Transverse colon (tissue), 4 donors: ENCODE measurements at regions not wholly inside any gene's neighbourhood (a gene's known extent, or its start where the extent isn't known, plus 50 kb on each side); places are given as distances from the start of the nearest gene placed in this dataset.

Source experiments
- DNase-seq: peaks from one replicate; pipeline ENCODE4 v3.0.0-alpha.2; 2019
- H3K27ac ChIP-seq, 4 donors: fragments of 200-600 bp; sonication (generic); 2 replicates each; pipeline ENCODE4 v1.5.1; 2016 to 2018; ENCODE audit warnings: inconsistent platforms in 4 of 4
- H3K27me3 ChIP-seq: fragments of 200-600 bp; sonication (generic); 2 replicates; pipeline ENCODE4 v1.5.1; 2017; ENCODE audit warnings: inconsistent platforms
- H3K36me3 ChIP-seq, 4 donors: fragments of 200-600 bp; sonication (generic); 2 replicates each; pipeline ENCODE4 v1.5.1; 2017 to 2019; ENCODE audit warnings: inconsistent platforms in 4 of 4
- H3K4me1 ChIP-seq, 4 donors: fragments of 200-600 bp; sonication (generic); 2 replicates each; pipeline ENCODE4 v1.5.1; 2017 to 2020; ENCODE audit warnings: inconsistent platforms in 4 of 4
- H3K4me3 ChIP-seq, 4 donors: fragments of 200-600 bp; sonication (generic); 1 replicate in 1 of 4; 2 replicates in 3 of 4; pipeline versions ENCODE4 v1.5.1 to v1.6.1; 2017 to 2019; ENCODE audit warnings: inconsistent platforms in 4 of 4
- H3K9me3 ChIP-seq, 2 donors: fragments of 200-600 bp; sonication (generic); 2 replicates each; pipeline ENCODE4 v1.5.1; 2017 to 2019; ENCODE audit warnings: inconsistent platforms in 2 of 2
- EP300 ChIP-seq: sonication (generic); formaldehyde crosslinking; IDR thresholded peaks from one replicate; pipeline ENCODE4 v1.6.1; 2017; ENCODE audit warnings: antibody characterized with exemption, low read depth
- POLR2A ChIP-seq: fragments of 450-650 bp; IDR thresholded peaks from one replicate; pipeline ENCODE4 v1.6.1; 2016; ENCODE audit warnings: antibody characterized with exemption, mild to moderate bottlenecking, moderate library complexity
- POLR2AphosphoS5 ChIP-seq, 3 donors: sonication (generic); formaldehyde crosslinking; IDR thresholded peaks; one replicate each; pipeline ENCODE4 v1.6.1; 2016; ENCODE audit warnings: antibody characterized with exemption in 3 of 3
- WGBS, 2 donors: methylation state at CpG; one replicate each; pipeline ENCODE4 v1.1.5; 2018; ENCODE audit warnings: low coverage in 1 of 2; 5-methylcytosine and 5-hydroxymethylcytosine counted together
- in situ Hi-C, 4 donors: fragments of 200-750 bp; cut with MboI; loops; one replicate each; pipeline versions ENCODE4 v1.15.0 to v1.15.1; 2017; ENCODE audit warnings: low sequenced_read_pairs in 3 of 4, low pct_ligation_motif_present in 1 of 4, low pct_unique_long_range_greater_than_20kb in 1 of 4
- intact Hi-C: fragments of 100-400 bp; cut with DNase I; formaldehyde crosslinking; loops from one replicate; pipeline ENCODE4 v1.15.1; 2023; ENCODE audit warnings: low total_unique reads
- TF ChIP-seq, protein P1 (sequence below), 5 experiments: fragments of 200-600 bp in 3 of 5; fragments of 450-650 bp in 2 of 5; sonication (generic) in 3 of 5; IDR thresholded peaks; 1 replicate in 2 of 5; 2 replicates in 3 of 5; pipeline ENCODE4 v1.5.1; 2016 to 2017; ENCODE audit warnings: antibody characterized with exemption in 5 of 5, inconsistent platforms in 3 of 5, mild to moderate bottlenecking in 2 of 5, moderate library complexity in 1 of 5

DNA sequence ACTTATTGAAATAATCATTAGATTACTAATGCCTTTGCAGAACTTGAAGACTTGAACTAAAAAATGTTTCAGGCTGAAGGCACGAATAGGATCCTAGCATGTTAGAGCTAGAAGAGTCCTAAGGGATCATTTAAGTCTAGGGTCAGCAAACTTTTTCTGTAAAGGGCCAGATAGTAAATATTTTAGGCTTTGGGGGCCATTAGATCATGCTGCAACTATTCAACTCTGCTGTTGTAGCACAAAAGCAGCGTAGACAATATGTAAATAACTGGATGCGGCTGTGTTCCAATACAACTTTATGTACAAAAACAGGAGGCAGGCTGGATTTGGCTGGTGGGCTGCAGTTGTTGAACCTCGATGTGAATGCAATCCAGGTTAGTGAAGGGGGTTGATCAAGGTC is 221.7 kb downstream of the ATP23 start:
- H3K9me3 ChIP-seq = no peaks in the 10 kb centered on the region
- TF ChIP-seq, protein P1, sequence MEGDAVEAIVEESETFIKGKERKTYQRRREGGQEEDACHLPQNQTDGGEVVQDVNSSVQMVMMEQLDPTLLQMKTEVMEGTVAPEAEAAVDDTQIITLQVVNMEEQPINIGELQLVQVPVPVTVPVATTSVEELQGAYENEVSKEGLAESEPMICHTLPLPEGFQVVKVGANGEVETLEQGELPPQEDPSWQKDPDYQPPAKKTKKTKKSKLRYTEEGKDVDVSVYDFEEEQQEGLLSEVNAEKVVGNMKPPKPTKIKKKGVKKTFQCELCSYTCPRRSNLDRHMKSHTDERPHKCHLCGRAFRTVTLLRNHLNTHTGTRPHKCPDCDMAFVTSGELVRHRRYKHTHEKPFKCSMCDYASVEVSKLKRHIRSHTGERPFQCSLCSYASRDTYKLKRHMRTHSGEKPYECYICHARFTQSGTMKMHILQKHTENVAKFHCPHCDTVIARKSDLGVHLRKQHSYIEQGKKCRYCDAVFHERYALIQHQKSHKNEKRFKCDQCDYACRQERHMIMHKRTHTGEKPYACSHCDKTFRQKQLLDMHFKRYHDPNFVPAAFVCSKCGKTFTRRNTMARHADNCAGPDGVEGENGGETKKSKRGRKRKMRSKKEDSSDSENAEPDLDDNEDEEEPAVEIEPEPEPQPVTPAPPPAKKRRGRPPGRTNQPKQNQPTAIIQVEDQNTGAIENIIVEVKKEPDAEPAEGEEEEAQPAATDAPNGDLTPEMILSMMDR (IDR thresholded peaks at IDR 0.05) = no peak
- no peaks in the 10 kb centered on the region for H3K36me3 ChIP-seq
- no peak overlapping the region for H3K4me3 ChIP-seq
- WGBS, 2 donors = 77 to 88% methylated on average over 2 to 4 of the region's 4 CpGs
- H3K27ac ChIP-seq = no peak overlapping the region
- DNase-seq = no peak
- in situ Hi-C loops (no loop called here), intact Hi-C loops (no loop called here)
- H3K27me3 ChIP-seq = no peaks in the 10 kb centered on the region
- H3K4me1 ChIP-seq = no peaks in the 10 kb centered on the region

- H3K27me3 ChIP-seq = no peaks in the 10 kb centered on the region
- in situ Hi-C loops = no loop called here
- no peak overlapping the region for H3K4me3 ChIP-seq
- no peak for DNase-seq
- TF ChIP-seq POLR2AphosphoS5 (IDR thresholded peaks at IDR 0.05) (no peak), POLR2A (no peak), EP300 (no peak)
- TF ChIP-seq, protein P1 (IDR thresholded peaks at IDR 0.05) = no peak
- WGBS, 2 donors = 71 to 80% methylated on average over 5 of the region's 5 CpGs
- no peak overlapping the region for H3K27ac ChIP-seq
- H3K36me3 ChIP-seq = no peaks in the 10 kb centered on the region
- intact Hi-C loops = no loop called here
- no peaks in the 10 kb centered on the region for H3K9me3 ChIP-seq
- peaks cover 0 to 20% (median 8%) of the 10 kb centered on the region in 4 donors for H3K4me1 ChIP-seq
These were observed 225.3 kb downstream of the ATP23 start for GRCh38 chr12:58166643-58167042.

DNA sequence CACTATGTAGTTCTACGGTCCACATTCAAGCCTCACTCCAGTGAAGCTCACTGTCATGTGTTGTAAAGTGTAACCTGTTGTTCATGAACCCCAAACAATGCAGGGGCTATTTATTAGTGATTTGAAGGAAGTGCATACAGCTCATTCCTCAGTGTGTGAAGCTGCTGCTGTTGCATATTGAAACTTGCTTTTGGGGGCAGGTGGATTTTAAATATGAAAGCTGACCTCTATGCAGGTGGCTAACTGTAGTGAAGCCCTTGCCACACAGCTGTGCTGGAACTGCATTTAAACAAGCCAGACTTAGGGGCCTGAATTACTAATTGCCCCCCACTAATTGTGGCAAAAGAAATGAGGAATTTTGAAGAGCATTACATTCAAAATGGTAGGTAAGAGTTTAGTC is 226.3 kb downstream of the ATP23 start:
- intact Hi-C loops = no loop called here
- in situ Hi-C loops = no loop called here
- Histone ChIP-seq H3K4me1 (peaks cover 0 to 27% (median 11%) of the 10 kb centered on the region in 4 donors), H3K9me3 (no peaks in the 10 kb centered on the region), H3K27me3 (no peaks in the 10 kb centered on the region), H3K4me3 (no peak overlapping the region), H3K27ac (no peak overlapping the region), H3K36me3 (no peaks in the 10 kb centered on the region)
- no peak for TF ChIP-seq EP300
- no peak for TF ChIP-seq POLR2AphosphoS5 (IDR thresholded peaks at IDR 0.05)
- TF ChIP-seq, protein P1 (IDR thresholded peaks at IDR 0.05) = no peak
- TF ChIP-seq POLR2A = no peak
- 43 to 50% methylated on average over 1 of the region's 1 CpG for WGBS, 2 donors
- DNase-seq = no peak

DNA sequence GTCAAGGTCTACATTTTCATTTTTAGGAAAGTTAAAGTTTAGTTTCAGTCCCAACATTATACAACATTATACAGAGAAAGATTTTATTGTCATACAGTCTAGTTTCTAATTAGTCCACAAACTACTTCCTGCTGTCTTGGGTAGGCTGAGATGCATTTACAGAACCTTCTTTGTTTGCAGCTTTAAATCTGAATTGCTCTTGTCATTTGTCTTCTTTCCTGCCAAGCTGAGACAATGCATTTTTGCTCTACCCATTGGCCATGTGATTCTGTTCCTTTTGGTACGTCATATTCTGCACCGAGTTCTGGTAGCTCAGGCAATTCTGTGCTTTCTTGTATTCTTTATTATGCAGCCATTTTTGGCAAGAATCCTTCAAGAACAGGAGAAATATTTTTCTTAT is 228.5 kb downstream of the ATP23 start:
- WGBS, 2 donors = 24 to 53% methylated on average over 2 of the region's 2 CpGs
- TF ChIP-seq POLR2AphosphoS5 (IDR thresholded peaks at IDR 0.05) (no peak), EP300 (no peak), POLR2A (no peak)
- TF ChIP-seq, protein P1 (IDR thresholded peaks at IDR 0.05) = no peak
- no peak for DNase-seq
- H3K27ac ChIP-seq = no peak overlapping the region
- no peaks in the 10 kb centered on the region for H3K9me3 ChIP-seq
- peaks cover 0 to 27% (median 11%) of the 10 kb centered on the region in 4 donors for H3K4me1 ChIP-seq
- intact Hi-C loops (no loop called here), in situ Hi-C loops (no loop called here)
- no peaks in the 10 kb centered on the region for H3K36me3 ChIP-seq
- H3K27me3 ChIP-seq = no peaks in the 10 kb centered on the region
- H3K4me3 ChIP-seq = no peak overlapping the region
